ENCODE measurements at regions not wholly inside any gene's neighbourhood (a gene's known extent, or its start where the extent isn't known, plus 50 kb on each side); places are given as distances from the start of the nearest gene placed in this dataset.
"Not testable (repeated sequence)": the region's sequence is repeated elsewhere in the genome, so short reads cannot be mapped to it uniquely, and the experiment has no call there.

GRCh38 chr5:126055348-126055729 is 367.9 kb upstream of the GRAMD2B start:
- DNase-seq (ENCODE audit: low spot score): no peak

GRCh38 chr5:126056352-126056751 is 366.9 kb upstream of the GRAMD2B start:
- no peak for DNase-seq (ENCODE audit: low spot score)

DNA sequence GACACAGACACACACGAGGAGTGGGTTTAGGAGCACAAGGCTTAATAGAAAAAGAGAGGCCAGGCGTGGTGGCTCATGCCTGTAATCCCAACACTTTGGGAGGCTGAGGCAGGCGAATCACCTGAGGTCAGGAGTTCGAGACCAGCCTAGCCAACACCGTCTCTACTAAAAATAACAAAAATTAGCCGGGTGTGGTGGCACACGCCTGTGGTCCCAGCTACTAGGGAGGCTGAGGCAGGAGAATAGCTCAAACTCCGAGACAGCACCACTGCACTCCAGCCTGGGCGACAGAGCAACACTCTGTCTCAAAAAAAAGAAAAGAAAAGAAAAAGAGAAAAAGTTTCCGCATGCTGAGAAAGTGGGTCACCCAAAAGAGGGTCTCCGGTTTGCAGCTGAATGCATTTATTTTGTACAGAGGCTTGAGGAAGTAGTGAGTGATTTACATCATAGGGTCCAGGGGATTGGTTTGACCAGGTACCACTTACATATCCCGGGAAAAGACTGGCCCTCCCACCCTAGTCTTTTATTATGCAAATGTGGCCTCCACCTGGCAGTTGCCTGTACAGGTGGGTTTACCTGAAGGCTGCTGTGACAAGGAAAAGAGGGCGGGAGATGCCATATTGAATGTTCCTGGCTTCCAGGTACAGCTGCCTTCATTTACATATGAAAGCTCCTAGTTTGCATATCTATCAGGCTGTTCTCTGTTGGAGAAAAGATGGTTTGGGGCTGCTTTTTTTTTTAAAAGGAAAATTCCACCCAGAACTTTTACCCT is 366.2 kb upstream of the GRAMD2B start:
- no peak for DNase-seq (ENCODE audit: low spot score)

- not testable (repeated sequence) for DNase-seq (ENCODE audit: low spot score)
Observed at GRCh38 chr5:126058392-126058791, 364.8 kb upstream of the GRAMD2B start.

GRCh38 chr5:126062398-126063221 is 360.6 kb upstream of the GRAMD2B start:
- DNase-seq (ENCODE audit: low spot score): no peak

- DNase-seq (ENCODE audit: low spot score): no peak
Observed at GRCh38 chr5:126065061-126065460, 358.1 kb upstream of the GRAMD2B start.

- DNase-seq (ENCODE audit: low spot score): no peak
Observed at GRCh38 chr5:126066836-126067235, 356.4 kb upstream of the GRAMD2B start.

- DNase-seq (ENCODE audit: low spot score): no peak
Observed at GRCh38 chr5:126067404-126067803, 355.8 kb upstream of the GRAMD2B start.

DNA sequence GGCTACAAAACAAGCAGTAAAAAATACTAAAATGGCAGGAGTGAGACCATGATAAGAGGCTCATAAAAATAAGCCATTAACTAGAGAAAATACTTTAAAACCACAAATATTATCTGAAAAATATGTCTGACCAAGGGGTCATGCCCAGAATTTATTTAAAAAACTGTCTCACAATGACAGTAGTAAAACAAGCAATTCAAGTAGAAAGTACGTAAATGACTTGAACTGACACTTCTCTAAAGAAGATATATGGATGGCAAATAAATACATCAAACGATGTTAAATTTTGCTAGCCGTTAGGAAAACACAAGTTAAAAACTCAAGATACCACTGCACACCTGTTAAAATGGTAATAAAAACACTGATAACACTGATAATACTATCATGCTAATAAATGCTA is 353.9 kb upstream of the GRAMD2B start:
- DNase-seq (ENCODE audit: low spot score): no peak

DNA sequence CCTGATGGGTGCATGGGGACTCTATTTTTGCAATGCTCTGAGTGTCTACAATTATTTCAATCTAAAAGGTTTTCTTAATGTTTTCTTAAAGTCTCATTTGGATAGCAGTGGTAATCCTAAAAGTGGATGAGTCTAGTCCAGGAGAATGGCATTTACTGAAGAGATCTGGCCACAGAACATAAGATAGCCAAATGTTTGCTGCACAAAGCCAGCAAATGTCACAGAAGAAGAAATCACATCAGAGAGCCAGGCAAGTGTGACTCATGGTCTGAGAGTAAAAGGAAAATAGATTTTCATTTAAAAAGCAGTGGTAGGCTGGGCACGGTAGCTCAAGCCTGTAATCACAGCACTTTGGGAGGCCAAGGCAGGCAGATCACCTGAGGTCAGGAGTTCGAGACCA is 352.7 kb upstream of the GRAMD2B start:
- no peak for DNase-seq (ENCODE audit: low spot score)

DNA sequence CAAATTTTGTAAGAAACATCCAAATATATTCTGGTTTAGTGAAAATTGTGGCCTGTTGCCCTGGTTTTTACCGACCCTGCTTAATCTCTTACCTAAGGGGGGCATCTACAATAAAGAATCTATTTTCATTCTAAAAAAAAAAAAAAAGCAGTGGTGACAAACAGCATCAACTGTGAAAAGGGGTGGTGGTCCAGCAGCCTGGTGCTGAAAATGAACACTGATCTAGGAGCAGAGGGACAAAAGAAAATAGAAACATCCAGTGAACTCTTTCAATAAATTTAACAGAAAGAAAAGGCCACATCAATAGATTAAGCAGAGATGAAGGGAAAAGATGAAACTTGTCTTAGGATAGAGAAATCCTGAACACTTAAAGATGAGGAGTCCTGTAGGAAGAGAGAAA is 348.7 kb upstream of the GRAMD2B start:
- DNase-seq (ENCODE audit: low spot score): no peak

GRCh38 chr5:126079266-126079665 is 343.9 kb upstream of the GRAMD2B start:
- DNase-seq (ENCODE audit: low spot score): no peak

DNA sequence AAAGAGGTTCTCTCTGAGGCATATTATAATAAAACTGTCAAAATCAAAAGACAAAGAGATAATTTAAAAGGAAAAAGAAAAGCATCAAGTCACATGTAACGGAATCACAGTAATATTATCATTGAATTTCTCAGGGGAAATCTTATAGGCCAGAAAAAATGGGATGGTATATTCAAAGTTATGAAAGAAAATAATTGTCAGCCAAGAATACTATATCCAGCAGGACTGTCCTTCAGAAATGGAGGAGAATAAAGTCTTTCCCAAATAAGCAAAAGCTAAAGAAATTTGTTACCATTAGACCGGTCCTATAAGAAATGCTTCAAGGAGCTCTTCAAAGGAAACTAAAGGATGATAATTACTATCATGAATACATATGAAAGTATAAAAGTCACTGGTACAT is 342.0 kb upstream of the GRAMD2B start:
- no peak for DNase-seq (ENCODE audit: low spot score)

GRCh38 chr5:126093041-126093440 is 330.2 kb upstream of the GRAMD2B start:
- no peak for DNase-seq (ENCODE audit: low spot score)

DNA sequence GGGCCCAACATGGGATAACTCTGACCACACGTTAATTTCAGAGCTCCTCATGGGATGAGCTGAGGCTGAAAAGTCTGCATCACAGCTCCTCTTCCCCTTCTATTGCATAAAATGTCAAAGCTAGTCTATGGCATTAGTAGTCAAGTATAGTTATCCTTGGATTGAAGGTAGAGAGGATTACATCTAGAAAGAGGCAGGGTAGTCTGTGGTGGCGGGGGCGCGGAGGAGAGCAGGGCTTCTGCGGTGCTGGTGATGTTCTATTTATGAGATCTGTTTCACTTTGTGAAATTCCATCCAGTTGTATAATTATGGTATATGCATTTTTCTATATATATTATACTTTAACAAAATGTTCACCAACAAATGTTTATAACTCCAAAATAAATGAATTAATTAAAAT is 329.5 kb upstream of the GRAMD2B start:
- no peak for DNase-seq (ENCODE audit: low spot score)

DNA sequence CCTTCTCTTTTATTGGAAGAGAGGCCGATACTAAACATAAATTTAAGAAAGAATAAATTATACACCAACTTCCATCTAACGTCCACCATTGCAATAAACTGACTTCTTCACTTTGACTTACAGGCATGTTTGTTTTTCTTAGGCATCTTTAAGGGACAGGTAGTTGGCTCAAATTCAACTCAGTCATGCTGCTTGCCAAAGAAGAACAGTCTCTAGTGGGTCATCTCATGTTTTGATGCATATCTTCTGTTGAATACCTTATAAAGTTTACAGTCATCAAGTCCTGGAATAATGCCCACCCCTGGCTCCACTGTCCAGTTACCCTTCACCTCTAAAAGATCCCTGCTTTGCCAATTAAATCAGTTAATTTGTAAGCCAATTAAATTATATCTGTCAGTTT is 328.2 kb upstream of the GRAMD2B start:
- no peak for DNase-seq (ENCODE audit: low spot score)

DNA sequence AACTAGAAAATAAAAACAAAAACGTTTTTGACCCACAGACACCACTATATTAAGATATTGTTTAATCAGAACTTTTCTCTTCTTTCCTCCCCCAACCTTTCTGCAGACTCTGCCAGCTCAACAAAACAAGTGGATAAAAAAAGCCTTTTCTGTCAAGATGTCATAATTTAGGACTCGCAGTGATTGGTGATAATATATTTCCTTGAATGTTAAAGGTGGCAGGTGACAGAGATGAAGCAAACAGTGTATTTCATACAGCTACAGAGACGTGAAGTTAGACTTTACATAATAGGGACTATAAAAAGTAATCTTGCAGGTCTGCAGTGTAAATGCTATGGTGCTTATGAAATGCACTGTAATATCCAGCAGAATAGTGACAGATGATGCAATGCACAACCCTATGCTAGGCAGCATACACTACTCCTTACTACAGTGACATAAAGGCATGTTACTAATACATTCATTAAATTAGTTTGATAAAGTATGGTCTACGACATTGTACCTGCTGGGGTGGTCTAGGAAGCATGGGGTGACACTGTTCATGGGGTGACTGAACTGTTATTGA is 326.7 kb upstream of the GRAMD2B start:
- no peak for DNase-seq (ENCODE audit: low spot score)

DNA sequence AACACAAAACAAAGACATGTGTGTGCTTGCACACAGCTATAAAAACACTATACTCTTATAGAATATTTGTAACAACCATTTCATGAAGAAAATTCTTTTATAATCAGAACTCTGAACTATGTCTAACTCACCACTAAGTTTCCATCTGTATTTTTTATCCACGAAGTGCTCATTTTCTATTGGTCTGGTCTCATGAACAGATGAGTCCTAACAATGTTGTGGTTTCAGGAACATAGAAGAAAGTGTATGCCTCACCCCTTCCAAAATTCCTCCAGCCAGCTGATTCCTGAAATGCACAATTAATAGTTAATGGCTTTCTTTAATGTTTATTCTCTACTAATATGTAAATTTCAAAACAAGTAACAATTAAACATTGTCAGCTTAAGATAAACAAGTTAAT is 325.3 kb upstream of the GRAMD2B start:
- DNase-seq (ENCODE audit: low spot score): no peak

GRCh38 chr5:126098330-126099017 is 324.7 kb upstream of the GRAMD2B start:
- no peak for DNase-seq (ENCODE audit: low spot score)

GRCh38 chr5:126099077-126099476 is 324.1 kb upstream of the GRAMD2B start:
- DNase-seq (ENCODE audit: low spot score): no peak

DNA sequence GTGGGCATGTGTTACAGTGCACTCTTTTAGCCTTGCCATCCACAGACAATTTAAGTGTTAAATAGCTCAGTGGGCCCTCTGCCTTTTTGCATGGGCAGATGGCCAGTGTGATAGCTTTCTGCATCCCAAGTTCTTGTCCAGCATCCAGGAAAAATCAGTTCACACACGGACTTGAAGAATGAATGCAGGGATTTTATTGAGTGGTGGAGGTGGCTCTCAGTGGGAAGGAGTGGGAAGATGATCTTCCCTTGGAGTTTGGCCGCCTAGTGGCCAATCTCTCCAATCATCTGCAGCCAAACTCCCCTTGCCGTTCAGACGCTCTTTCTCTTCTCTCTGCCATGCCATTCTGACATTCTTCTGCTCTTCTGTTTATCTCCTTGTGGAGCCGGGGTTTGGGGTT is 322.4 kb upstream of the GRAMD2B start:
- no peak for DNase-seq (ENCODE audit: low spot score)

DNA sequence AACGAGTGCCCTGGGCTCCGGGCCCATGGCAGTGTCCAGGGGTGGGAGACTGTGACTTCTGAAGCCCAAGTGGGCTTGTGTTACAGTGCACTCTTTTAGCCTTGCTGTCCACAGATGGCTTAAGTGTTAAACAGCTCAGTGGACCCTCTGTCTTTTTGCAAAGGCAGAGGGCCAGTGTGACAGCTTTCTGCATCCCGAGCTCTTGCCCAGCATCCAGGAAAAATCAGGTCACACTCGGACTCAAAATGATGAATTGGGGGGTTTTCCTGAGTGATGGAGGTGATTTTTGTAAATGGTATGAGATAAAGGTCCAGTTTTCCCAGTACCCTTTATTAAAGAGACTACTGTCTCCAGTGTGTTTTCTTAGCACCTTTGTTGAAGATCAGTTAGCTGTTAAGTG is 321.3 kb upstream of the GRAMD2B start:
- no peak for DNase-seq (ENCODE audit: low spot score)

DNA sequence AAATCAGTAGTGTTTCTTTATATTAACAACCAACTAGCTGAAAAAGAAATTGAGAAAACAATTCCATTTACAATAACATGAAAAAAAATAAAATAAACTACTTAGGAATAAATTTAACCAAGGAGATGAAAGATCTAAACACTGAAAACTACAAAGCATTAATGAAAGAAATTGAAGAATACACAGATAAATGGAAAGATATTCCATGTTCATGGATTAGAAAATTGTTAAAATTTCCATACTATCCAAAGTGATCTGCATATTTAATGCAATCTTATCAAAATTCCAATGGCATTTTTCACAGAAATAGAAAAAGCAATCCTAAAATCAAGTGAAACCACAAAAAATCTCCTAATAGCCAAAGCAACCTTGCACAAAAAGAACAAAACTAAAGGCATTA is 320.2 kb upstream of the GRAMD2B start:
- DNase-seq (ENCODE audit: low spot score): no peak
